WTC11 (cell line): ENCODE measurements at regions not wholly inside any gene's neighbourhood (a gene's known extent, or its start where the extent isn't known, plus 50 kb on each side); places are given as distances from the start of the nearest gene placed in this dataset.

Experiments used
- FOXP1 ChIP-seq: sonication (generic); formaldehyde crosslinking; IDR thresholded peaks from 2 replicates; pipeline ENCODE4 v1.8.0; 2022; ENCODE audit warnings: missing genetic modification reagents, mild to moderate bottlenecking, moderate library complexity, borderline replicate concordance
- SMAD4 ChIP-seq: sonication (generic); formaldehyde crosslinking; IDR thresholded peaks from 2 replicates; pipeline ENCODE4 v1.8.0; 2022; ENCODE audit warnings: mild to moderate bottlenecking, missing genetic modification reagents
- TEAD1 ChIP-seq: sonication (generic); formaldehyde crosslinking; IDR thresholded peaks from 2 replicates; pipeline ENCODE4 v1.8.0; 2022; ENCODE audit warnings: mild to moderate bottlenecking, missing genetic modification reagents
- ZNF317 ChIP-seq: sonication (generic); formaldehyde crosslinking; IDR thresholded peaks from 2 replicates; pipeline ENCODE4 v1.8.1; 2023; ENCODE audit warnings: low read depth, mild to moderate bottlenecking, moderate library complexity, missing genetic modification reagents, borderline replicate concordance
- TF ChIP-seq, protein P1 (sequence below): sonication (generic); formaldehyde crosslinking; IDR thresholded peaks from 2 replicates; pipeline ENCODE4 v1.8.0; 2022; ENCODE audit warnings: mild to moderate bottlenecking, missing genetic modification reagents
- TF ChIP-seq, protein P2 (sequence below): sonication (generic); formaldehyde crosslinking; IDR thresholded peaks from 2 replicates; pipeline ENCODE4 v1.8.1; 2022; ENCODE audit warnings: missing genetic modification reagents, borderline replicate concordance
- TF ChIP-seq, protein P3 (sequence below): fragments of 200-600 bp; IDR thresholded peaks from 2 replicates; pipeline ENCODE4 v1.8.0; 2022; ENCODE audit warnings: antibody characterized with exemption
- TF ChIP-seq, protein P4 (sequence below): sonication (generic); formaldehyde crosslinking; IDR thresholded peaks from 2 replicates; pipeline ENCODE4 v1.8.1; 2022; ENCODE audit warnings: low read depth, missing genetic modification reagents, borderline replicate concordance

DNA sequence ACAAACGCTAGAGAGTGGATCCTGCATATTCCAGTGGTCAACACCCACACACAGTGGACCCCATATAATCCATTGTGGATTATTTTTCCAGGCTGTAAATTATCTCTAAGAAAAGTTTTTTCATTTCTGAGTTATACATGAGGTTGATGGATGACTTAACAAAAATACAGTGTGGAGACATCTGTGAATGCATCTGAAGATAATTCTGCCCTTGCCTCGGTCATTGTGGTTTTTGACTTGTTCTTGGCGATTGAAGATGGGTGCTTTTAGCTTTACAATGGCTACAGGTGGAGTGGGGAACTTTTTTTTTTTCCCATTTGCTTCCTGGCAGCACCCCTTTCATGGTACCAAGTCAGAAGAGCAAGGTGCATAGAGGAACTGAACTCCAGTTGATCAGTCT, 242.7 kb downstream of the MYLK4 start:
- no peak for TF ChIP-seq SMAD4 (CRISPR knock-in tag)
- no peak for TF ChIP-seq TEAD1
- TF ChIP-seq, protein P1, sequence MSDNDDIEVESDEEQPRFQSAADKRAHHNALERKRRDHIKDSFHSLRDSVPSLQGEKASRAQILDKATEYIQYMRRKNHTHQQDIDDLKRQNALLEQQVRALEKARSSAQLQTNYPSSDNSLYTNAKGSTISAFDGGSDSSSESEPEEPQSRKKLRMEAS (CRISPR knock-in tag), result no peak
- TF ChIP-seq, protein P2, sequence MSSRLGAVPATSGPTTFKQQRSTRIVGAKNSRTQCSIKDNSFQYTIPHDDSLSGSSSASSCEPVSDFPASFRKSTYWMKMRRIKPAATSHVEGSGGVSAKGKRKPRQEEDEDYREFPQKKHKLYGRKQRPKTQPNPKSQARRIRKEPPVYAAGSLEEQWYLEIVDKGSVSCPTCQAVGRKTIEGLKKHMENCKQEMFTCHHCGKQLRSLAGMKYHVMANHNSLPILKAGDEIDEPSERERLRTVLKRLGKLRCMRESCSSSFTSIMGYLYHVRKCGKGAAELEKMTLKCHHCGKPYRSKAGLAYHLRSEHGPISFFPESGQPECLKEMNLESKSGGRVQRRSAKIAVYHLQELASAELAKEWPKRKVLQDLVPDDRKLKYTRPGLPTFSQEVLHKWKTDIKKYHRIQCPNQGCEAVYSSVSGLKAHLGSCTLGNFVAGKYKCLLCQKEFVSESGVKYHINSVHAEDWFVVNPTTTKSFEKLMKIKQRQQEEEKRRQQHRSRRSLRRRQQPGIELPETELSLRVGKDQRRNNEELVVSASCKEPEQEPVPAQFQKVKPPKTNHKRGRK, result no peak
- TF ChIP-seq, protein P3, sequence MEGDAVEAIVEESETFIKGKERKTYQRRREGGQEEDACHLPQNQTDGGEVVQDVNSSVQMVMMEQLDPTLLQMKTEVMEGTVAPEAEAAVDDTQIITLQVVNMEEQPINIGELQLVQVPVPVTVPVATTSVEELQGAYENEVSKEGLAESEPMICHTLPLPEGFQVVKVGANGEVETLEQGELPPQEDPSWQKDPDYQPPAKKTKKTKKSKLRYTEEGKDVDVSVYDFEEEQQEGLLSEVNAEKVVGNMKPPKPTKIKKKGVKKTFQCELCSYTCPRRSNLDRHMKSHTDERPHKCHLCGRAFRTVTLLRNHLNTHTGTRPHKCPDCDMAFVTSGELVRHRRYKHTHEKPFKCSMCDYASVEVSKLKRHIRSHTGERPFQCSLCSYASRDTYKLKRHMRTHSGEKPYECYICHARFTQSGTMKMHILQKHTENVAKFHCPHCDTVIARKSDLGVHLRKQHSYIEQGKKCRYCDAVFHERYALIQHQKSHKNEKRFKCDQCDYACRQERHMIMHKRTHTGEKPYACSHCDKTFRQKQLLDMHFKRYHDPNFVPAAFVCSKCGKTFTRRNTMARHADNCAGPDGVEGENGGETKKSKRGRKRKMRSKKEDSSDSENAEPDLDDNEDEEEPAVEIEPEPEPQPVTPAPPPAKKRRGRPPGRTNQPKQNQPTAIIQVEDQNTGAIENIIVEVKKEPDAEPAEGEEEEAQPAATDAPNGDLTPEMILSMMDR, result no peak
- TF ChIP-seq, protein P4, sequence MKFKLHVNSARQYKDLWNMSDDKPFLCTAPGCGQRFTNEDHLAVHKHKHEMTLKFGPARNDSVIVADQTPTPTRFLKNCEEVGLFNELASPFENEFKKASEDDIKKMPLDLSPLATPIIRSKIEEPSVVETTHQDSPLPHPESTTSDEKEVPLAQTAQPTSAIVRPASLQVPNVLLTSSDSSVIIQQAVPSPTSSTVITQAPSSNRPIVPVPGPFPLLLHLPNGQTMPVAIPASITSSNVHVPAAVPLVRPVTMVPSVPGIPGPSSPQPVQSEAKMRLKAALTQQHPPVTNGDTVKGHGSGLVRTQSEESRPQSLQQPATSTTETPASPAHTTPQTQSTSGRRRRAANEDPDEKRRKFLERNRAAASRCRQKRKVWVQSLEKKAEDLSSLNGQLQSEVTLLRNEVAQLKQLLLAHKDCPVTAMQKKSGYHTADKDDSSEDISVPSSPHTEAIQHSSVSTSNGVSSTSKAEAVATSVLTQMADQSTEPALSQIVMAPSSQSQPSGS, result no peak
- no peak for TF ChIP-seq ZNF317 (CRISPR knock-in tag)
- TF ChIP-seq FOXP1 (CRISPR knock-in tag), result no peak
